Left lung (tissue), 4 donors: ENCODE measurements at regions not wholly inside any gene's neighbourhood (a gene's known extent, or its start where the extent isn't known, plus 50 kb on each side); places are given as distances from the start of the nearest gene placed in this dataset.

Source experiments
- ATAC-seq: fragments of 200-7000 bp; cut with Tn5 transposase; one replicate; pipeline ENCODE4 v1.9.1; 2020; ENCODE audit warnings: moderate library complexity
- DNase-seq, 4 donors: peaks; one replicate each; pipeline ENCODE4 v3.0.0-alpha.2; 2013 to 2020
- H3K27ac ChIP-seq, 2 donors: fragments of 200-600 bp; sonication (generic) in 1 of 2; one replicate each; pipeline versions ENCODE4 v1.5.0 to v1.8.0; 2020 to 2021
- H3K27me3 ChIP-seq, 2 donors: fragments of 200-600 bp; sonication (generic) in 1 of 2; one replicate each; pipeline versions ENCODE4 v1.5.0 to v1.8.0; 2020 to 2021
- H3K36me3 ChIP-seq, 2 donors: fragments of 200-600 bp; sonication (generic) in 1 of 2; one replicate each; pipeline versions ENCODE4 v1.5.0 to v1.8.0; 2020 to 2021
- H3K4me1 ChIP-seq, 2 donors: fragments of 200-600 bp; one replicate each; pipeline ENCODE4 v1.8.0; 2021
- H3K4me3 ChIP-seq, 2 donors: fragments of 200-600 bp; sonication (generic) in 1 of 2; one replicate each; pipeline versions ENCODE4 v1.5.0 to v1.8.0; 2020 to 2021; ENCODE audit warnings: mild to moderate bottlenecking in 1 of 2
- H3K9me3 ChIP-seq, 2 donors: fragments of 200-600 bp; sonication (generic) in 1 of 2; one replicate each; pipeline versions ENCODE4 v1.5.0 to v1.8.0; 2020 to 2021
- CTCF ChIP-seq, 2 donors: fragments of 200-600 bp; sonication (generic) in 1 of 2; IDR thresholded peaks; one replicate each; pipeline versions ENCODE4 v1.5.0 to v1.8.0; 2021; ENCODE audit warnings: antibody characterized with exemption in 2 of 2
- intact Hi-C, 2 donors: fragments of 100-400 bp; cut with DNase I; formaldehyde crosslinking; loops; one replicate each; pipeline versions ENCODE4 v1.11.2 to v1.14.2; 2022
- donor health status: DM: no; HTN: yes; CAD: no.
- donor health status: DM: no; HTN: no; CAD: no.

GRCh38 chr11:79648766-79649520 lies 208.1 kb upstream of the TENM4 start:
- Histone ChIP-seq H3K36me3 (no peaks in the 10 kb centered on the region), H3K27ac (no peak overlapping the region), H3K4me3 (no peak overlapping the region), H3K9me3 (no peaks in the 10 kb centered on the region), H3K27me3 (no peaks in the 10 kb centered on the region), H3K4me1 (no peaks in the 10 kb centered on the region)
- ATAC-seq (no peak), DNase-seq (no peak)
- intact Hi-C loops, result no loop called here
- TF ChIP-seq CTCF (IDR thresholded peaks at IDR 0.05), result no peak

GRCh38 chr11:79637219-79637618 lies 196.4 kb upstream of the TENM4 start:
- ATAC-seq, result no peak
- intact Hi-C loops, result no loop called here
- DNase-seq, result no peak
- Histone ChIP-seq H3K9me3 (no peaks in the 10 kb centered on the region), H3K27ac (no peak overlapping the region), H3K36me3 (no peaks in the 10 kb centered on the region), H3K4me3 (no peak overlapping the region), H3K27me3 (no peaks in the 10 kb centered on the region), H3K4me1 (no peaks in the 10 kb centered on the region)
- no peak for TF ChIP-seq CTCF (IDR thresholded peaks at IDR 0.05)

GRCh38 chr11:79634905-79635304 lies 194.1 kb upstream of the TENM4 start:
- DNase-seq (no peak), ATAC-seq (no peak)
- intact Hi-C loops, result no loop called here
- no peak for TF ChIP-seq CTCF (IDR thresholded peaks at IDR 0.05)
- no peaks in the 10 kb centered on the region for H3K36me3 ChIP-seq
- H3K27me3 ChIP-seq, result no peaks in the 10 kb centered on the region
- H3K4me3 ChIP-seq, result no peak overlapping the region
- H3K4me1 ChIP-seq, result no peaks in the 10 kb centered on the region
- no peak overlapping the region for H3K27ac ChIP-seq
- no peaks in the 10 kb centered on the region for H3K9me3 ChIP-seq

- peaks cover 0 to 4% of the 10 kb centered on the region in 2 donors for H3K9me3 ChIP-seq
- intact Hi-C loops, result no loop called here
- no peak for TF ChIP-seq CTCF (IDR thresholded peaks at IDR 0.05)
- H3K27ac ChIP-seq, result no peak overlapping the region
- H3K4me1 ChIP-seq, result no peaks in the 10 kb centered on the region
- no peaks in the 10 kb centered on the region for H3K36me3 ChIP-seq
- ATAC-seq, result no peak
- no peak for DNase-seq
- no peaks in the 10 kb centered on the region for H3K27me3 ChIP-seq
- H3K4me3 ChIP-seq, result no peak overlapping the region
Observed at GRCh38 chr11:79627281-79627680, 186.5 kb upstream of the TENM4 start.

- Histone ChIP-seq H3K27me3 (no peaks in the 10 kb centered on the region), H3K4me1 (no peaks in the 10 kb centered on the region), H3K36me3 (no peaks in the 10 kb centered on the region), H3K27ac (no peak overlapping the region), H3K9me3 (peaks cover 0 to 4% of the 10 kb centered on the region in 2 donors), H3K4me3 (no peak overlapping the region)
- DNase-seq, result no peak
- peak; percentile 59 for ATAC-seq
- no peak for TF ChIP-seq CTCF (IDR thresholded peaks at IDR 0.05)
- intact Hi-C loops, result no loop called here
Observed at GRCh38 chr11:79626135-79627075, 185.6 kb upstream of the TENM4 start.
